ENCODE measurements at regions not wholly inside any gene's neighbourhood (a gene's known extent, or its start where the extent isn't known, plus 50 kb on each side); places are given as distances from the start of the nearest gene placed in this dataset.
"Not testable (repeated sequence)": the region's sequence is repeated elsewhere in the genome, so short reads cannot be mapped to it uniquely, and the experiment has no call there.

DNA sequence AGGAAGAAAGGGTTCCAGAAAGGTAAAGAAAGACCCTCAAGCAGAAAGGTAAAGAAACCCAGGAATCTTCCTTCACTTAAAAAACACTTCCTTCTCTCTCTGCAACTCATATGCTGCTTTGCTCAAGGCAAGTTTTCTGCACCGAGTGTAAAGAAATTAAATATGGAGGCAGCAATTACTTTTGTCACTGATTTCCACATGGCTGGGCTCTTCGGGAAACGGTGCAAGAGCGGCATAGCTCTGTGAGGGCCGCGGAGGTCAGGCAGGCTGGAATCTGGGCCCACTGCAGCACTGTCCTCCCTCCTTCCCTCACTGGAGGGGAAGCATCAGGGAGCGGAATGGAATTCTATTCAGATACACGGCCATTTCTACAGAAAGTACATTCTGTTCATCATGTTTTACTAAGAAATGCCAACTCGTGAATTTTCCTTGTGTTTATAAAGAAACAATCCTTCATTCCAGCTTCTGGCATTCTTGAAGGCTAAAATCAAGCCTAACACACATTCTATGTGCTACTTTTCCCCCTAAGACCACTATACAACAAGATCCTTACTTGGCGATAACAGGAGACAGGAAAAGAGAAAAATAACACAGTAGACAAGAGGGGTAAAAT is 212.2 kb downstream of the SIPA1L2 start:
- H2AFZ ChIP-seq (ENCODE audit: low read length) = no peak overlapping the region
- ATAC-seq (no peak), DNase-seq (no peak)
- no TSS peak for BruUV-seq (replicated peaks)
- no peaks in the 10 kb centered on the region for H3F3A ChIP-seq (ENCODE audit: low read length, unreplicated experiment)
- ChIA-PET CTCF (no interaction called here), POLR2A (ENCODE audit: unreplicated experiment) (no interaction called here)
- no peaks in the 10 kb centered on the region for H3K79me2 ChIP-seq (ENCODE audit: low read length)
- H3K9ac ChIP-seq (ENCODE audit: low read length) = no peak overlapping the region
- H3K4me1 ChIP-seq (ENCODE audit: insufficient read depth, low read length) = peaks cover 32% of the 10 kb centered on the region
- H3K36me3 ChIP-seq (ENCODE audit: low read depth, low read length) = no peaks in the 10 kb centered on the region
- H3K27ac ChIP-seq (ENCODE audit: low read length) = no peak overlapping the region
- no peaks in the 10 kb centered on the region for H3K9me2 ChIP-seq (replicated peaks; ENCODE audit: low read length)
- intact Hi-C loops (cut with micrococcal nuclease) = no loop called here
- H4K20me1 ChIP-seq (ENCODE audit: low read length) = no peaks in the 10 kb centered on the region
- no peaks in the 10 kb centered on the region for H3K9me3 ChIP-seq (ENCODE audit: low read length)
- no peak overlapping the region for H3K4me3 ChIP-seq (ENCODE audit: low read length)
- TF ChIP-seq, protein P1, sequence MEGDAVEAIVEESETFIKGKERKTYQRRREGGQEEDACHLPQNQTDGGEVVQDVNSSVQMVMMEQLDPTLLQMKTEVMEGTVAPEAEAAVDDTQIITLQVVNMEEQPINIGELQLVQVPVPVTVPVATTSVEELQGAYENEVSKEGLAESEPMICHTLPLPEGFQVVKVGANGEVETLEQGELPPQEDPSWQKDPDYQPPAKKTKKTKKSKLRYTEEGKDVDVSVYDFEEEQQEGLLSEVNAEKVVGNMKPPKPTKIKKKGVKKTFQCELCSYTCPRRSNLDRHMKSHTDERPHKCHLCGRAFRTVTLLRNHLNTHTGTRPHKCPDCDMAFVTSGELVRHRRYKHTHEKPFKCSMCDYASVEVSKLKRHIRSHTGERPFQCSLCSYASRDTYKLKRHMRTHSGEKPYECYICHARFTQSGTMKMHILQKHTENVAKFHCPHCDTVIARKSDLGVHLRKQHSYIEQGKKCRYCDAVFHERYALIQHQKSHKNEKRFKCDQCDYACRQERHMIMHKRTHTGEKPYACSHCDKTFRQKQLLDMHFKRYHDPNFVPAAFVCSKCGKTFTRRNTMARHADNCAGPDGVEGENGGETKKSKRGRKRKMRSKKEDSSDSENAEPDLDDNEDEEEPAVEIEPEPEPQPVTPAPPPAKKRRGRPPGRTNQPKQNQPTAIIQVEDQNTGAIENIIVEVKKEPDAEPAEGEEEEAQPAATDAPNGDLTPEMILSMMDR (conservative IDR thresholded peaks at IDR 0.05; ENCODE audit: low read depth, low read length) = no peak
- TF ChIP-seq EZH2phosphoT487 (IDR thresholded peaks at IDR 0.05; ENCODE audit: borderline replicate concordance, low read length) (no peak), EZH2 (IDR thresholded peaks at IDR 0.05; ENCODE audit: low read length, unreplicated experiment) (no peak)
- no peak overlapping the region for H3K4me2 ChIP-seq (ENCODE audit: low read length)
- H3K27me3 ChIP-seq (ENCODE audit: low read length) = no peaks in the 10 kb centered on the region

DNA sequence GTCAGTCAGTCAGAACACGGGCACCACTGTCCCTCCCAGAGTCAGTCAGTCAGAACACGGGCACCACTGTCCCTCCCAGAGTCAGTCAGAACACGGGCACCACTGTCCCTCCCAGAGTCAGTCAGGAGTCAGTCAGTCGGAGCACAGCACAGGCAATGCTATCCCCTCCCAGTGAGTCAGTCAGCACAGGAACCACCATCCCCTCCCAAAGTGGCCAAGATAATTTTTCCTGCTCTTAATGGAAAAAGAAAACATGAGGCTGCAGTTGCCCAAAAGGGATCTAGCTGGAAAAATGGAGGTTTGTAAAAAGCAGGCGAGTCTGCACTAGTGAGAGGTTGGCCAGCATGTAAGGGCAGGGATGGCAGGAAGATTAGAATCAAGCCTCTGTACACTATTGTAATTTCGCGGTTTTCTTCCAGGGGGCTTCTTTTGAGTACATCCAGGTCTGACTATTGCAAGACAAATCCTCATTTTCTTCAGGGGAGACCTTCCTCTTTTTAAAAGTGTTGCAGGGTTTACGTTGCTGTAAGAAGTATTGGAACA is 213.8 kb downstream of the SIPA1L2 start:
- no peak overlapping the region for H2AFZ ChIP-seq (ENCODE audit: low read length)
- H3K4me3 ChIP-seq (ENCODE audit: low read length) = no peak overlapping the region
- H3K27ac ChIP-seq (ENCODE audit: low read length) = no peak overlapping the region
- intact Hi-C loops (cut with micrococcal nuclease) = no loop called here
- H3K9me3 ChIP-seq (ENCODE audit: low read length) = no peaks in the 10 kb centered on the region
- no peak overlapping the region for H3K9ac ChIP-seq (ENCODE audit: low read length)
- H4K20me1 ChIP-seq (ENCODE audit: low read length) = no peaks in the 10 kb centered on the region
- no peaks in the 10 kb centered on the region for H3F3A ChIP-seq (ENCODE audit: low read length, unreplicated experiment)
- POLR2A ChIA-PET (ENCODE audit: unreplicated experiment) = interaction anchor here (0.6 kb wide), 1 partner anchor 997 kb away, joined by 4 read pairs; no protein-coding TSS in a partner anchor
- TF ChIP-seq, protein P1 (conservative IDR thresholded peaks at IDR 0.05; ENCODE audit: low read depth, low read length) = no peak
- TF ChIP-seq EZH2phosphoT487 (IDR thresholded peaks at IDR 0.05; ENCODE audit: borderline replicate concordance, low read length) (no peak), EZH2 (IDR thresholded peaks at IDR 0.05; ENCODE audit: low read length, unreplicated experiment) (no peak)
- H3K79me2 ChIP-seq (ENCODE audit: low read length) = no peaks in the 10 kb centered on the region
- DNase-seq = peak; percentile 34
- peak overlapping the region; percentile 13; the same call in 1 of the 2 replicates for H3K4me2 ChIP-seq (ENCODE audit: low read length)
- H3K36me3 ChIP-seq (ENCODE audit: low read depth, low read length) = no peaks in the 10 kb centered on the region
- ATAC-seq = peak; percentile 86
- no peaks in the 10 kb centered on the region for H3K27me3 ChIP-seq (ENCODE audit: low read length)
- peaks cover 16% of the 10 kb centered on the region for H3K4me1 ChIP-seq (ENCODE audit: insufficient read depth, low read length)
- BruUV-seq (replicated peaks) = no TSS peak
- no peaks in the 10 kb centered on the region for H3K9me2 ChIP-seq (replicated peaks; ENCODE audit: low read length)
- CTCF ChIA-PET = no interaction called here

DNA sequence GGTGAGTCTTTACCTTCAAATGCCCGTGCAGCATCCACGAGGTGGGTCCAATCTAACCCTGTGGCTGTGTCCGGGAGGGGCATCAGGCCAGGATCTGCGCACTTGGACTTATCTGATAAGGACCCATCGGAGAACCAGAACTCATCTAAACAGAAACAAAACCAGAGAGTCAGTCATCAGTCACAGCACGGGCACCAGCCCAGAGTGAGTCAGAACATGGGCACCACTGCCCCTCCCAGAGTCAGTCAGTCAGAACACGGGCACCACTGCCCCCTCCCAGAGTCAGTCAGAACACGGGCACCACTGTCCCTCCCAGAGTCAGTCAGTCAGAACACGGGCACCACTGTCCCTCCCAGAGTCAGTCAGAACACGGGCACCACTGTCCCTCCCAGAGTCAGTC is 214.5 kb downstream of the SIPA1L2 start:
- H3K9me3 ChIP-seq (ENCODE audit: low read length); POLR2A ChIA-PET (ENCODE audit: unreplicated experiment); CTCF ChIA-PET; H3K36me3 ChIP-seq (ENCODE audit: low read depth, low read length); H3K9ac ChIP-seq (ENCODE audit: low read length); H3K79me2 ChIP-seq (ENCODE audit: low read length); H3K27ac ChIP-seq (ENCODE audit: low read length); H3K9me2 ChIP-seq (replicated peaks; ENCODE audit: low read length); BruUV-seq (replicated peaks); H3F3A ChIP-seq (ENCODE audit: low read length, unreplicated experiment); H3K27me3 ChIP-seq (ENCODE audit: low read length); intact Hi-C loops (cut with micrococcal nuclease); H4K20me1 ChIP-seq (ENCODE audit: low read length): not testable (repeated sequence)
- H3K4me1 ChIP-seq (ENCODE audit: insufficient read depth, low read length) = peaks cover 14% of the 10 kb centered on the region
- H3K4me3 ChIP-seq (ENCODE audit: low read length) = peak overlapping the region; percentile 39
- peak; percentile 92 for ATAC-seq
- DNase-seq = peak; percentile 80
- peak overlapping the region; percentile 72 for H3K4me2 ChIP-seq (ENCODE audit: low read length)
- H2AFZ ChIP-seq (ENCODE audit: low read length) = peak overlapping the region; percentile 21

Measured in PC-3 (cell line).